IMR-90 (cell line): ENCODE measurements at regions not wholly inside any gene's neighbourhood (a gene's known extent, or its start where the extent isn't known, plus 50 kb on each side); places are given as distances from the start of the nearest gene placed in this dataset.

Experiments
- BHLHE40 ChIP-seq: fragments of 150-350 bp; IDR thresholded peaks from 2 replicates; pipeline ENCODE4 v1.6.1; 2016; ENCODE audit warnings: mild to moderate bottlenecking, low read depth, low read length
- CEBPB ChIP-seq: IDR thresholded peaks from 2 replicates; pipeline ENCODE4 v1.6.1; 2012; ENCODE audit warnings: low read depth, low read length, improper control_type of control experiment
- CHD1 ChIP-seq: IDR thresholded peaks from 2 replicates; pipeline ENCODE4 v1.6.1; 2012; ENCODE audit warnings: low read depth, low read length, improper control_type of control experiment
- CTCF ChIP-seq: conservative IDR thresholded peaks from 2 replicates; pipeline ENCODE4 v1.5.1; 2012; ENCODE audit warnings: mild to moderate bottlenecking, low read depth, low read length, improper control_type of control experiment
- FOS ChIP-seq: fragments of 150-350 bp; IDR thresholded peaks from 2 replicates; pipeline ENCODE4 v1.6.1; 2016; ENCODE audit warnings: low read depth, low read length
- MAFK ChIP-seq: IDR thresholded peaks from 2 replicates; pipeline ENCODE4 v1.6.1; 2012; ENCODE audit warnings: low read depth, low read length, improper control_type of control experiment
- MXI1 ChIP-seq: IDR thresholded peaks from 2 replicates; pipeline ENCODE4 v1.6.1; 2012; ENCODE audit warnings: low read depth, mild to moderate bottlenecking, low read length, moderate library complexity, borderline replicate concordance
- POLR2A ChIP-seq: IDR thresholded peaks from 2 replicates; pipeline ENCODE4 v1.6.1; 2012; ENCODE audit warnings: mild to moderate bottlenecking, low read depth, low read length
- RAD21 ChIP-seq: IDR thresholded peaks from 2 replicates; pipeline ENCODE4 v1.6.1; 2012; ENCODE audit warnings: low read length, improper control_type of control experiment
- RCOR1 ChIP-seq: IDR thresholded peaks from 2 replicates; pipeline ENCODE4 v1.6.1; 2012; ENCODE audit warnings: mild to moderate bottlenecking, low read length, improper control_type of control experiment; ENCODE audit not compliant: insufficient replicate concordance
- SMC3 ChIP-seq: fragments of 150-350 bp; IDR thresholded peaks from 2 replicates; pipeline ENCODE4 v1.6.1; 2016; ENCODE audit warnings: low read depth, mild to moderate bottlenecking, antibody characterized with exemption, low read length, moderate library complexity
- TF ChIP-seq, protein P1 (sequence below): fragments of 150-350 bp; IDR thresholded peaks from 2 replicates; pipeline ENCODE4 v1.6.1; 2017; ENCODE audit warnings: mild to moderate bottlenecking, antibody characterized with exemption, low read length, low read depth
- TF ChIP-seq, protein P2 (sequence below): fragments of 150-350 bp; IDR thresholded peaks from 2 replicates; pipeline ENCODE4 v1.6.1; 2016; ENCODE audit warnings: low read depth, mild to moderate bottlenecking, low read length, moderate library complexity, borderline replicate concordance

DNA sequence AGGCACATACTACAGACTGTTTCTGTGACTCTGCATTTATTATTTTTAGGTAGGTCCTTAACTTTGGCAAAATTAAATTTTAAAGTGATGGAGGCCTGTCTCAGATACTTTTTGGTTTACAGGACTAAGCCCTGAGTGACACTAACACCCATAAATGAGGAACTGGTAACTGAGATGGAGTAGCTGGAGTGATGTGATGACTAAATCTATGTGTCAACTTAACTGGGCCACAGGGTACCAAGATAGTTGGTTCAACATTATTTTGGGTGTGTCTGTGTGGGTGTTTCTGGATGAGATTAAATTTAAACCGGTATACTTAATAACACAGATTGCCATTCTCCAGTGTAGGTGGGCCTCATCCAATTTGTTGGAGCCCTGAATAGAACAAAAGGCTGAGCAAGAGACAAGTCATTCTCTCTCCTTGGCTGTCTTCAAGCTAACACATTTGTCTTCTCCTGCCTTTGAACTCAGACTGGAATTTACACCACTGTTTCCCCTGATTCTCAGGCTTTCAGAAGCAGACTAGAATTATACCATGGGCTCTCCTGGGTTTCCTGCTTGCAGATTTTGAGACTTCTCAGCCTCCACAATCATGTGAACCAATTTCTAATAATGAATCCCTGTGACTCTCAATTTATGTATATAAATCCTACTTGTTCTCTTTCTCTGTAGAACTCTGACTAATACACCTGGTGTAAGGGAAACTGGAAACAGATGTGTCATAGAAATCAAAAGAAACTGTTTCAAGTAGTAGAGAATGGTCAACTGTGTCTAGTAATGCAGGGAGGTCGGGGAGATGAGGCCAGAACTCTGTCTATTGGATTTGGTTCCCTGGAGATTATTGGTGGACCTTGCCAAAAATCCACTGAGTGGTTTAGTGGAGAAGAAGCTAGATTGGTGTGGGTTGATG, 579.2 kb downstream of the EPM2A start:
- no peak for TF ChIP-seq SMC3
- TF ChIP-seq CTCF: no peak
- TF ChIP-seq POLR2A: no peak
- TF ChIP-seq, protein P1, sequence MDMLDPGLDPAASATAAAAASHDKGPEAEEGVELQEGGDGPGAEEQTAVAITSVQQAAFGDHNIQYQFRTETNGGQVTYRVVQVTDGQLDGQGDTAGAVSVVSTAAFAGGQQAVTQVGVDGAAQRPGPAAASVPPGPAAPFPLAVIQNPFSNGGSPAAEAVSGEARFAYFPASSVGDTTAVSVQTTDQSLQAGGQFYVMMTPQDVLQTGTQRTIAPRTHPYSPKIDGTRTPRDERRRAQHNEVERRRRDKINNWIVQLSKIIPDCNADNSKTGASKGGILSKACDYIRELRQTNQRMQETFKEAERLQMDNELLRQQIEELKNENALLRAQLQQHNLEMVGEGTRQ: no peak
- TF ChIP-seq, protein P2, sequence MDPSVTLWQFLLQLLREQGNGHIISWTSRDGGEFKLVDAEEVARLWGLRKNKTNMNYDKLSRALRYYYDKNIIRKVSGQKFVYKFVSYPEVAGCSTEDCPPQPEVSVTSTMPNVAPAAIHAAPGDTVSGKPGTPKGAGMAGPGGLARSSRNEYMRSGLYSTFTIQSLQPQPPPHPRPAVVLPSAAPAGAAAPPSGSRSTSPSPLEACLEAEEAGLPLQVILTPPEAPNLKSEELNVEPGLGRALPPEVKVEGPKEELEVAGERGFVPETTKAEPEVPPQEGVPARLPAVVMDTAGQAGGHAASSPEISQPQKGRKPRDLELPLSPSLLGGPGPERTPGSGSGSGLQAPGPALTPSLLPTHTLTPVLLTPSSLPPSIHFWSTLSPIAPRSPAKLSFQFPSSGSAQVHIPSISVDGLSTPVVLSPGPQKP: no peak
- no peak for TF ChIP-seq BHLHE40
- no peak for TF ChIP-seq MXI1
- no peak for TF ChIP-seq RCOR1
- TF ChIP-seq MAFK: no peak
- no peak for TF ChIP-seq CEBPB
- TF ChIP-seq CHD1: no peak
- TF ChIP-seq RAD21: no peak
- TF ChIP-seq FOS: no peak
